Loucy (cell line): ENCODE measurements at regions not wholly inside any gene's neighbourhood (a gene's known extent, or its start where the extent isn't known, plus 50 kb on each side); places are given as distances from the start of the nearest gene placed in this dataset.

ENCODE experiments used
- EZH2phosphoT487 ChIP-seq: fragments of 200-600 bp; IDR thresholded peaks from 2 replicates; pipeline ENCODE4 v1.6.1; 2018; ENCODE audit warnings: antibody characterized with exemption, mild to moderate bottlenecking, moderate library complexity, borderline replicate concordance
- TF ChIP-seq, protein P1 (sequence below): fragments of 200-600 bp; sonication (generic); conservative IDR thresholded peaks from 2 replicates; pipeline ENCODE4 v1.5.1; 2014; ENCODE audit warnings: mild to moderate bottlenecking, antibody characterized with exemption, low read length

- TF ChIP-seq, protein P1, sequence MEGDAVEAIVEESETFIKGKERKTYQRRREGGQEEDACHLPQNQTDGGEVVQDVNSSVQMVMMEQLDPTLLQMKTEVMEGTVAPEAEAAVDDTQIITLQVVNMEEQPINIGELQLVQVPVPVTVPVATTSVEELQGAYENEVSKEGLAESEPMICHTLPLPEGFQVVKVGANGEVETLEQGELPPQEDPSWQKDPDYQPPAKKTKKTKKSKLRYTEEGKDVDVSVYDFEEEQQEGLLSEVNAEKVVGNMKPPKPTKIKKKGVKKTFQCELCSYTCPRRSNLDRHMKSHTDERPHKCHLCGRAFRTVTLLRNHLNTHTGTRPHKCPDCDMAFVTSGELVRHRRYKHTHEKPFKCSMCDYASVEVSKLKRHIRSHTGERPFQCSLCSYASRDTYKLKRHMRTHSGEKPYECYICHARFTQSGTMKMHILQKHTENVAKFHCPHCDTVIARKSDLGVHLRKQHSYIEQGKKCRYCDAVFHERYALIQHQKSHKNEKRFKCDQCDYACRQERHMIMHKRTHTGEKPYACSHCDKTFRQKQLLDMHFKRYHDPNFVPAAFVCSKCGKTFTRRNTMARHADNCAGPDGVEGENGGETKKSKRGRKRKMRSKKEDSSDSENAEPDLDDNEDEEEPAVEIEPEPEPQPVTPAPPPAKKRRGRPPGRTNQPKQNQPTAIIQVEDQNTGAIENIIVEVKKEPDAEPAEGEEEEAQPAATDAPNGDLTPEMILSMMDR, result no peak
- TF ChIP-seq EZH2phosphoT487, result no peak
These were observed 58.8 kb upstream of the XCR1 start for GRCh38 chr3:46086083-46086437.
